BLaER1 (cell line): ENCODE measurements at regions not wholly inside any gene's neighbourhood (a gene's known extent, or its start where the extent isn't known, plus 50 kb on each side); places are given as distances from the start of the nearest gene placed in this dataset.

Source experiments
- H3K27ac ChIP-seq: shearing (Covaris generic); formaldehyde crosslinking; 2 replicates; pipeline ENCODE4 v1.8.1; 2022
- H3K27me3 ChIP-seq: shearing (Covaris generic); formaldehyde crosslinking; 2 replicates; pipeline ENCODE4 v1.8.1; 2022
- H3K36me3 ChIP-seq: shearing (Covaris generic); formaldehyde crosslinking; 2 replicates; pipeline ENCODE4 v1.8.1; 2022
- H3K4me1 ChIP-seq: shearing (Covaris generic); formaldehyde crosslinking; 2 replicates; pipeline ENCODE4 v1.8.1; 2022
- H3K4me2 ChIP-seq: shearing (Covaris generic); formaldehyde crosslinking; 2 replicates; pipeline ENCODE4 v1.8.1; 2022
- H3K4me3 ChIP-seq: shearing (Covaris generic); formaldehyde crosslinking; 2 replicates; pipeline ENCODE4 v1.8.1; 2022
- H3K9ac ChIP-seq: shearing (Covaris generic); formaldehyde crosslinking; 2 replicates; pipeline ENCODE4 v1.8.1; 2022
- H3K9me3 ChIP-seq: shearing (Covaris generic); formaldehyde crosslinking; 2 replicates; pipeline ENCODE4 v1.8.1; 2022
- H4K20me1 ChIP-seq: shearing (Covaris generic); formaldehyde crosslinking; 2 replicates; pipeline ENCODE4 v1.8.1; 2022
- Cebpa-rat ChIP-seq: shearing (Covaris generic); IDR thresholded peaks from 2 replicates; pipeline ENCODE4 v1.8.1; 2022

DNA sequence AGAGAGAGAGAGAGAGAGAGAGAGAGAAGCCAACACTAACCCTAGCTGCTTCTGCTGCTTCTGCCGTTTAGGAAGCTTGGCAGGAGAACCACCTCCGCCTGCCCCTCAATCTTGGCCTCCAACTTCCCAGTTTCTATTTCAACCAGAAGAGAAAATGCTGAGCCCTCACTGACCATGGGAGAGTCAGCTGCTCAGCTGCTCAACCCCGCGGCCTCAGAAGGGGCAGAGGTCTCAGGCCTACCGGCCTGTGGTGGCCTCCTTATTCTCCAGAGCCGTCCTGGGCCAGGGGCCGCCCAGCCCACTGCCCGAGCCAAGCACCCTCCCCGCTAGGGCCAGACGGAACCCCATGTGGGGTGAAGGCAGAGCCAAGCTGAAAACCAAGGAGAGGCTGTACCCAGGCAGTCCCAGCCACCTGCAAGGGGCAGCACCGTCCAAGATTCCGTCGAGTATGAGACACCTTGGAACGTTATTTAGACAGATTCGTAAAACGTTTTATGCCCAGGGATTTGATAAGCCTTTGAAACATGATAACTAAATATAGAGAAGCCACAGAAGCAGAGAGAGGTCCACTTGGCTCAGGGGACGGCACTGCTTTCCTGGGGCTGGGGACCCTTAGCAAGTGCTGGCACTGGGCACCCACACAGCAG, 116.6 kb downstream of the DLL1 start:
- peaks cover 20% of the 10 kb centered on the region for H3K9me3 ChIP-seq
- H3K27ac ChIP-seq = no peak overlapping the region
- H3K4me1 ChIP-seq = peaks cover 25% of the 10 kb centered on the region
- no peak overlapping the region for H3K4me2 ChIP-seq
- no peak overlapping the region for H3K4me3 ChIP-seq
- H3K27me3 ChIP-seq = no peaks in the 10 kb centered on the region
- no peaks in the 10 kb centered on the region for H4K20me1 ChIP-seq
- H3K9ac ChIP-seq = no peak overlapping the region
- no peak for TF ChIP-seq Cebpa-rat
- H3K36me3 ChIP-seq = no peaks in the 10 kb centered on the region

DNA sequence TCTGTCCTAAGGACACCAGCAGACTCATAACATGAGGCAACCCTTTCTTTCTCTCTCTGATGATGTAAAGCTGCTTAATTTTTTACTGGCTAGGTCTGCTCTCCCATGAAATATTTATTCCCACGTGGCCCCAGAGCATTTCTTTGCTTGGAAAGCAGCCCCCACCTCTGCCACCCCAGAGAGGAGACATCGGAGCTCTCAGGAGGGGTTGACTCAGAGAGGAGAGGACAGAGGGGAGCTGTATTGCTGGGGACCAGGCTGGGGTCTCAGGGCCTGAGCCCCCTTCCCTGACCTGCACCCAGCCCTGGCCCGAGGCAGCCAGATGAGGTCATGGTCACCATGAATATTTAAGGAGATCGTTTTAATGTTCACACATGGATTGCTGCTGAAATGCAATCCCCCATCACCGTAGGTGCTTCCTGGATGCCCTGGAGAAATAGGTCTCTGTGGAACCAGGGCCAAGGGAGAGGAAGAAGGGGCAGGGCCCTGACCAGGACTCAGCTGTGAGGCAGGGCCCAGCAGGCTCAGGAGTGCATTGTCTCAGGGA, 117.5 kb downstream of the DLL1 start:
- TF ChIP-seq Cebpa-rat = no peak
- H4K20me1 ChIP-seq = no peaks in the 10 kb centered on the region
- H3K36me3 ChIP-seq = no peaks in the 10 kb centered on the region
- peaks cover 25% of the 10 kb centered on the region for H3K9me3 ChIP-seq
- peak overlapping the region; percentile 26; the same call in 1 of the 2 replicates for H3K4me2 ChIP-seq
- H3K27me3 ChIP-seq = no peaks in the 10 kb centered on the region
- H3K9ac ChIP-seq = no peak overlapping the region
- H3K4me3 ChIP-seq = no peak overlapping the region
- no peak overlapping the region for H3K27ac ChIP-seq
- H3K4me1 ChIP-seq = peaks cover 25% of the 10 kb centered on the region

DNA sequence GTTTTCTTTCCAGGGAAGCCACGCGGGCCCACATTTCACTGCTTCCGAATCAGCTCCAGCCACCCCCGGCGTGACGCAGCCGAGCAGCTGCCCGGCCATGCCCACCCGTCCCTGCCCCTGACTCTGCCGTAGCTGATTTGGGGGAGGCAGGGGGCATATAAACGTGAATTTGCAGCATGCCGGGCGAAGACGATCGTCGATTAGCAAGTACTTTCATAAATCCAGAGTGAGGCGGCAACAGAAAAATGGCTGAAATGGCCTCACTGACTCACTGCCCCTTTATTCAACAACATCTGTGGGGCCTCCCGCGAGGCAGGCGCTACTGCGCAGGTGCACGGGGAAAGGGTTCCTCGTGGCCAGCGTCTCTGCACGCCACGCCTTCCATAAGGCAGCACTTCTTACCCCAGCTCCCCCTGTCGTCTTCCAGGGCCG, 118.0 kb downstream of the DLL1 start:
- Histone ChIP-seq H3K4me2 (no peak overlapping the region), H3K4me3 (no peak overlapping the region), H3K27me3 (no peaks in the 10 kb centered on the region), H3K27ac (no peak overlapping the region), H3K9me3 (peaks cover 31% of the 10 kb centered on the region), H3K4me1 (peaks cover 25% of the 10 kb centered on the region), H3K9ac (no peak overlapping the region), H4K20me1 (no peaks in the 10 kb centered on the region), H3K36me3 (no peaks in the 10 kb centered on the region)
- TF ChIP-seq Cebpa-rat = no peak

DNA sequence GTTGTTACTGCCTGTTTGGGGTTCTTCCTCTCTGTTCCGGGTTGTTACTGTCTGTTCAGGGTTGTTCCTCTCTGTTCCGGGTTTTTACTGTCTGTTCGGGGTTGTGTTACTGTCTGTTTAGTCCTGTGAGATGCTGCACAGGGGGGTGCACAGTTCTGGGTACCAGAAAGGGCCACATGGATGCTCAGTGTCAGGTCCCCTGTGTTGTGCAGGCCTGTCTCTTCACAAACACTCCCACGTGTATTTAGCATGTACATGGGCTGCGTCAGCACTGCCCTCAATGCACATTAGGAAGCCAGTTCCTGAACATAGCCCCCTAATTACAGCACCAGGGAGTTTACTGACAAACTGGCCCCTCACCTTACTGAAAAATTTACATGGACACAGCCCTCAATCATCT, 118.5 kb downstream of the DLL1 start:
- no peaks in the 10 kb centered on the region for H4K20me1 ChIP-seq

DNA sequence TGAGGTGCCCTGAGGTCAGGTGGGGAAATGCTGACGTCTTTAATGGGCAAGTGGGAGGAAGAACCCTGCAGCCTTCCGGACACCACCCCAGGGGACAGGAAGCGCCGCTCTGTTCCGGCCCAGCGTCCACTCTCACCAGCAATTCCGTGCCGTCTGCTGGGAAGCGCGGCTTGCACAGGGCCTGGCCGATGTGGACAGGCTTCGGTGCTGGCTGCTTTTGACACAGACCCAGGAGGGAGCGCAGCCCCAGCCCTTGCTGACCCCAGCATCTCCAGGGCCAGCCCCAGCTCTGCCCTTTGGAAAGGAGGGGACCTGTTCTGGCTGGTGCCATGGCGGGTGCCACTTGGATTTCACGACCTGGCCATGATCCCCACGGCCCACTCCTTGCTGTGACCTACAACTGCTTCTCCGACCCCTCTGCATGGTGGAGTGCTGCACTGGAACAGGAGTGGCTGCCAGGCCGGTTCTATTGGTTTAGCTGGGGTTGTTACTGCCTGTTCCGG, 123.2 kb downstream of the DLL1 start:
- Histone ChIP-seq H3K36me3 (no peaks in the 10 kb centered on the region), H4K20me1 (no peaks in the 10 kb centered on the region), H3K4me3 (no peak overlapping the region), H3K9ac (no peak overlapping the region), H3K27me3 (no peaks in the 10 kb centered on the region), H3K4me2 (no peak overlapping the region), H3K27ac (no peak overlapping the region), H3K4me1 (peaks cover 33% of the 10 kb centered on the region), H3K9me3 (peaks cover 41% of the 10 kb centered on the region)
- no peak for TF ChIP-seq Cebpa-rat

More for the DNA sequence above, 118.5 kb downstream of the DLL1 start:
- H3K36me3 ChIP-seq = no peaks in the 10 kb centered on the region
- no peak for TF ChIP-seq Cebpa-rat
- H3K4me2 ChIP-seq = no peak overlapping the region
- H3K9me3 ChIP-seq = peaks cover 35% of the 10 kb centered on the region
- H3K9ac ChIP-seq = no peak overlapping the region
- H3K4me3 ChIP-seq = no peak overlapping the region
- H3K4me1 ChIP-seq = peaks cover 25% of the 10 kb centered on the region
- no peaks in the 10 kb centered on the region for H3K27me3 ChIP-seq
- no peak overlapping the region for H3K27ac ChIP-seq

DNA sequence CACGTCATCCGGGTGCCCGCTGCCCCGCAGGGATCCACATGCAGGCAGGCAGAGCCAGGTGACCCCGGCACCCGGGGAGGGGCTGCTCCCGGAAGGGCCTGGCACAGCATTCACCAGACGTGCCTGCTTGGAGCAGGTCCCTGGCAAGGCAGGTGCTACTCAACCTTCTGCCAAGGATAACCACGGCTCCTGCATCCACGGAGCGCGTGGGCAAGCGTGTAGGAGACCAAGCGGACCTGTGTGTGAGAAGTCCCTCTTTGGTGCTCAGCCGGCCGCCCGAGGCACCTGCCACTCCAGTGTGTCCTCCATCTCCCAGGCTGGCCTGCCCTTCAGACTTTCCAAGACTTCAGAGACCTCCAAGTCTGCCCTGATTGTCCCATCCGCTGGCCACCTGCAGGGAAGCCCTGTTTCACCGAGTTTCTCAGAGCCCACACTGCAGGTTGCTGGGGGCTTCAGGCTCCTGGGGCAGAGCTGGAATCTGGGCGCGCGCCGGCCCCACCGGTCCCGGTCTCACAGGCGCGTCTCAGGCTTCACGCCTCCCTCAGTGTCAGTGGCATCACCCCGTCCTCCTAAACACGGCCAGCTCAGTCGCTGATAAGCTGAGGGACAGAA, 124.3 kb downstream of the DLL1 start:
- peaks cover 40% of the 10 kb centered on the region for H3K9me3 ChIP-seq
- no peak overlapping the region for H3K4me2 ChIP-seq
- no peak overlapping the region for H3K4me3 ChIP-seq
- H4K20me1 ChIP-seq = no peaks in the 10 kb centered on the region
- TF ChIP-seq Cebpa-rat = no peak
- H3K36me3 ChIP-seq = no peaks in the 10 kb centered on the region
- H3K4me1 ChIP-seq = peaks cover 34% of the 10 kb centered on the region
- H3K9ac ChIP-seq = no peak overlapping the region
- no peaks in the 10 kb centered on the region for H3K27me3 ChIP-seq
- H3K27ac ChIP-seq = no peak overlapping the region

DNA sequence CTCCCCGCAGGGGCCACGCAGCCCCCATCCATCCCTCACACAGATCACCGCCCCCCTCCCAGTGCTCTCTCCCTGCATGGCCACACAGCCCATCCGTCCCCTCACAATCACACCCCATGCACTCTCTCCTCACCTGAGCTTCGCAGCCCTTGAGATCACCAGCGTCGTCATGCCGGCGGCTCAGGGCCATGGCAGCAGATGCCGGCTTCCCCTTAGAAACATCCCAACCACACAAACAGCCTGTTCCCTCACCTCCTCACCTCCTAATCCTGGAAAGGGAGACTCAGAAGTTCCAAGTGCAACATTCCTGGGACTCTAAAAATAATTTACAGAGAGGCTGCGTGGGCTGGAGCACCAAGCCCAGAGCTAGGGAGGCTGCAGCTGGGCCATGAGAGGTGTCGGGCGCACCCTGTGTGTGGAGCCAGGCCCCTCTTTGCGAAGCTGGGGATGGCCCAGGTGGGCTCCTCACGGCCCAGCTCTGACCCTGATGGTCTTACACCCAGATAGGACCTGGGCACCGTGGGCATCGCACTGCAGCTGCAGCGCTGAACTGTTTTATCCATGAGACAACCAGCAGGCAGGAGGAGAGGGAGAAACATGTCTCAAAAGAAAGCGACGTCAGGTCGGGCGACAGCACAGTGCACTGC, 125.3 kb downstream of the DLL1 start:
- Histone ChIP-seq H3K9ac (no peak overlapping the region), H3K36me3 (no peaks in the 10 kb centered on the region), H4K20me1 (no peaks in the 10 kb centered on the region), H3K27ac (peak overlapping the region; percentile 87; the same call in 1 of the 2 replicates), H3K9me3 (peaks cover 30% of the 10 kb centered on the region), H3K4me1 (peaks cover 44% of the 10 kb centered on the region), H3K4me3 (no peak overlapping the region), H3K27me3 (no peaks in the 10 kb centered on the region), H3K4me2 (peak overlapping the region; percentile 78; the same call in 1 of the 2 replicates)
- no peak for TF ChIP-seq Cebpa-rat

DNA sequence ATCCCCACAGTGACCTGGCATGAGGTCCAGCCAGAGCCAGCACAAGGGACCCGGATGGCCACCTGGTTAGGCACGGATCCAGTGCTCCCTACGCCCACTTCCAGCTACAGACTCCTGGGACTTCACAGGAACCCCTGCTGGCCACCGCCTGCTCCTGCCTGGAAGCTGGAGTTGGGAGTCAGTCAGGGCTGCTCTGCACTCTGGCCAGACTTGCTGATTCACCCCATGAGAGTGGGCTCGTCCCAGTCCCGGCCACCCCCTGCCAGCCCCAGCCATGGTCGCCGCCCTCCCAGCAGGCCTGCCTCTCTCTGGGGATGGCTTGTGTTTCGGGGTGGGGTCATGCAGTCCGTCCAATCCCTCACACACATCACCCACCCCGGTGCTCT, 125.8 kb downstream of the DLL1 start:
- no peak overlapping the region for H3K4me3 ChIP-seq
- 0 out of 2 replicates have a peak overlapping the region, but pooled peaks have one; percentile 19 for H3K9ac ChIP-seq
- peak overlapping the region; percentile 78 for H3K4me2 ChIP-seq
- H3K4me1 ChIP-seq = peaks cover 48% of the 10 kb centered on the region
- TF ChIP-seq Cebpa-rat = no peak
- peak overlapping the region; percentile 87 for H3K27ac ChIP-seq
- H3K9me3 ChIP-seq = peaks cover 27% of the 10 kb centered on the region
- no peaks in the 10 kb centered on the region for H3K27me3 ChIP-seq
- H4K20me1 ChIP-seq = no peaks in the 10 kb centered on the region
- 0 out of 2 replicates have a peak, but pooled peaks cover under 1% of the 10 kb centered on the region for H3K36me3 ChIP-seq

DNA sequence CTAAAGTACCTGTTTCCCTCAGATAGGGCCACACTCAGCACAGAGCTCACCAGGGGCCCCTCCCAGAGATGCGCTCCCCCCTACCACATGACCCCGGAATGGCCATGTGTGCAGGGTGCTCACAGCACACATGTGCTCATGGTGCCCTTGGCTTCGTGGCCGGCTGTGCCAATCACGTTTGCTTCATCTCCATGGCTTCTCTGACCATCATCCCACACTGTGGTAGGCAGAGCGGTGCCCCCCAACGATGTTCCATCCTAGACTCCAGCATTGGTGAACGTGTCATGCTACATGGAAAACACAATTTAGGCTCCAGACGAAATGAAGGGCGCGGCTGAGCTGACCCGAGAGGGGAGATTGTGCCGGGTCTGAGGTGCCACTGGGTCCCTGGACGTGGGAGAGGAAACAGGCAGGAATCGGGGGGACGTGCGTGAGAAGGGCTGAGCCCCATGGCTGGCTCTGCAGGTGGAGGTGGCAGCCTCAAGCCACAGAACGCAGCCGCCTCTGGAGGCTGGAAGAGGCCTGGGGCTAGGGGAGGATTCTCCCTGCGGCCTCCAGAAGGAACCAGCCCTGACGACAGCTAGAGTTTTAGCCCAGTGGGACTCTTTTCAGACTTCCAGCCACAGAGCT, 126.5 kb downstream of the DLL1 start:
- peak overlapping the region; percentile 78 for H3K4me2 ChIP-seq
- peaks cover 8% of the 10 kb centered on the region; the same call in 1 of the 2 replicates for H3K36me3 ChIP-seq
- H3K27me3 ChIP-seq = no peaks in the 10 kb centered on the region
- peaks cover 21% of the 10 kb centered on the region for H3K9me3 ChIP-seq
- no peaks in the 10 kb centered on the region for H4K20me1 ChIP-seq
- no peak overlapping the region for H3K4me3 ChIP-seq
- no peak for TF ChIP-seq Cebpa-rat
- peaks cover 55% of the 10 kb centered on the region for H3K4me1 ChIP-seq
- 0 out of 2 replicates have a peak overlapping the region, but pooled peaks have one; percentile 19 for H3K9ac ChIP-seq
- peak overlapping the region; percentile 87 for H3K27ac ChIP-seq
